NOMO-1 treated with DMSO at 0.1 percent for 48 hours (cell line): ENCODE measurements at regions not wholly inside any gene's neighbourhood (a gene's known extent, or its start where the extent isn't known, plus 50 kb on each side); places are given as distances from the start of the nearest gene placed in this dataset.
"Not testable (repeated sequence)": the region's sequence is repeated elsewhere in the genome, so short reads cannot be mapped to it uniquely, and the experiment has no call there.

Experiments used
- DNase-seq: peaks from one replicate; lab custom pipeline; 2025; ENCODE audit not compliant: unreplicated experiment; lab: John Stamatoyannopoulos, UW

DNA sequence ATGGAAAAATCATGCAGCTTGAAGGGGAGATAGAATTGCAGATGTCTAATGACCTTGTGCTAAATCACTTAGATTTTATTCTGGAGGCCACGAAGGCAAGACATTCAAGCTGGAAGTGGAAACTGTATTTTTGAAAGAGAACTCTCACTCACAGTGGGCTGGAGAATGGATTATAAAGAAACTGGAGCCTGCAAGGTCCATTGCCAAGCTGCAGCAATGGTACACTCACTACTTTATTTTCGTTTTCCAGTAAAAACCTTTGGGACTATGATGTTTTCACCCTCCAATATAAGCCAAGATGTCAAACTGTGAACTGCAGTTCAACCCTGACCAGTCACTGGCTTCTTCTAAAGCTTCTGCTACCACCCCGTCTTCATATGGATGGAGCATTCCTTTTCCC lies 62.0 kb downstream of the SKIDA1 start:
- no peak for DNase-seq

DNA sequence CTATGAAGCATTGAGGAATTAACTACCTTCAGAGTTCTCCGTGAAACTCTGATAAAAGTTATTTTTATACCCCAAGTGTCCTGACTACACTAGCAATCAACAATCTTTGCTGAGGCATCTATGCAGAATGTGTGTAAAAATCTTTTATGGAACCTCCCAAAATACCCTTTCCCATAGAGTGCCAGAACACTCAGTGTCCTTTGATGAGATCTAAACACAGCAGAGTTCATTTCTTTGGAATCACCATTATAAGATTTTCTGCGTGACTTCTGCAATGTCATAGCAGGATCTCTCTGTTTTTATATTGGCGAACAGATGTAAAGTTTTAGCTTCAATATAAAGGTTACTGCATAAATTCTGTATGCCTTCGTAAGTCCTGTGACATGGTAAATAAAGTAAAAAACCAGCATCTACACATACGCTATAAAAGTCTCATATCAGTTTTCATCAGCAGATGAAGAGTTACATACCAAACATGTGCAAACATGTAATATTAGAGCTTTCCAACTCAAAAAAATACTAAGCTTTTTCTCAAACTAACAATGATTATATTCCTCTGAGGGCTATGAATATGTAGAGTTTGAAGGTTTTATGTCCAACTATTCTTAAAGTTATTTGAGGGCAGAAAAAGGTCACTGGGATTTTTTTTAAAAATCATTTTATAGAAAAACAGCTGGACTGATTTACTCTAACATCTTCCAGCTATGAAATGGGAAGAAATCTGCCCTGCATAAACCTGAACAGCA lies 67.2 kb downstream of the SKIDA1 start:
- no peak for DNase-seq

DNA sequence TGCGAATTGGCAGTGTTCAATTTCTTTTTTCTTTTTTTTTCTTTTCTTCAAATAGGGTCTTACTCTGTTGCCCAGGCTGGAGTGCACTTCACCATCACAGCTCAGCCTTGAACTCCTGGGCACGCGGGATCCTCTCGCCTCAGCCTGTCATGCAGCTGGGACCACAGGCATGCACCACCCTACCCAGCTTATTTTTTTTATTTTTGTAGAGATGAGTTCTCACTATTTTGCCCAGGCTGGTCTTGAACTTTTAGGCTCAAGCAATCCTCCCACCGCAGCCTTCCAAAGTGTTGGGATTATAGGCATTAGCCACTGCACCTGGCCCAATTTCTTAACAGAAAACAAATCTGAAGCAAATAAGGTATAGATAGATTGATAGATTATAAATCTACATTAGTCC lies 69.3 kb downstream of the SKIDA1 start:
- DNase-seq: no peak

DNA sequence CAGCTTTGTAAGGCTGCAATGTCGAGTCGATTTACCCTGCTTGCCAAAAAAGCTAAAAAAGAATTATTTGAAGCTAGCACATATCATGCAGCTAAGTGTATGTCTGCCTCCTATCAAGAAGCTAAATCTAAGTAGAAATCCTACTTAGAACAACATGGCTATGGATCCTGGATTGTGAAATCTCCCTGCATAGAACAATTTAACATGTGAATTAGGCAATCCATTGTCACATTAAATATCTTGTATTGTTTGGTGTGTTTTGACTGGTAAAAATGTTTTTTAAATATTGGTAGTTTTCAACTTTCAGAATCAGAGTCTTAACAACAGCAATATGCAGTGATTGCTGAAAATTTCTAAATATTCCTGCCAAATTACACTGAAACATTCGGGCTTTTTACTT lies 73.3 kb downstream of the SKIDA1 start:
- no peak for DNase-seq

DNA sequence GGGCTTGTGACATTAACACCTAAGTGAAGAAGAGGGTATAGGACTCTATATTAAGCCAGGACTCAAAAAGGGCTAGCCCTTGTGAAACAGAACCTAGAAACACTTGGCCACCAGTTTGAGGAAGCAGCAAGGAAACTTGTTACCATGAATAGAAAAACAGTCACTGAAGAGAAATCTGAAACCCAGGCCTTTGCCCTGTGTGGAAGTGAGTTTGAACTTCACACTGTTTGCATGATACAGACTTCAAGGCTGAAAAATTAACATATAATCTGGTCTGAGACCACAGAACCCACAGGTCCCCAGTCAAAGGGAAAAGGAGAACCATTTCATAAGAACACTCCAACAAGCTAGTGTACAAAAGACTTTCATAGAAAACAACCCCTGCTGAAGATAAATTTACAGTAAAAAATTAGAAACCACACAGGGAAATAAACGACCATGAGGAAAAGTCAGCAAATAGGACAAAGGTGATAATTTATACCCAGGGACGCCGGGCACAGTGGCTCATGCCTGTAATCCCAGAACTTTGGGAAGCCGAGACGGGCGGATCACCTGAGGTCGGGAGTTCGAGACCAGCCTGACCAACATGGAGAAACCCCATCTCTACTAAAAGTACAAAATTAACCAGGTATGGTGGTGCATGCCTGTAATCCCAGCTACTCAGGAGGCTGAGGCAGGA lies 76.1 kb downstream of the SKIDA1 start:
- DNase-seq: peak; percentile 98

DNA sequence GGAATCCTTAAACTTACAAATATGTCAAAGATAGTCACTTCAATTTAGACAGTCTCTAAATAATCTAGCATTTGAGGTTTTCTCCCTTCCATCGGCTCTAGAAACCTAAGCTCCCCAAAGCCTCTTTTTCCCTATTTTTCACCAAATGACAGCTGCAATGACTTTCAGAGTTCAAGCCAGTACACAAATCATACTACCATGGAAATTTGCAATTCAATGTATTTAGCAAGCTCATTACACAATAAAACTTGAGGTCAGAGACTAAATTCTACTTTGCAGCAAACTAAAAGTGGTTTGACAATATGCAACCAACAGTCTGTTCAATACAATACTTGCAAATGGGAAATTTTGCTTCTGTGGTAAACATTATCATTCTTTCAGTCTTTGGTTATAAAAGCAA lies 80.3 kb downstream of the SKIDA1 start:
- DNase-seq: peak; percentile 40

DNA sequence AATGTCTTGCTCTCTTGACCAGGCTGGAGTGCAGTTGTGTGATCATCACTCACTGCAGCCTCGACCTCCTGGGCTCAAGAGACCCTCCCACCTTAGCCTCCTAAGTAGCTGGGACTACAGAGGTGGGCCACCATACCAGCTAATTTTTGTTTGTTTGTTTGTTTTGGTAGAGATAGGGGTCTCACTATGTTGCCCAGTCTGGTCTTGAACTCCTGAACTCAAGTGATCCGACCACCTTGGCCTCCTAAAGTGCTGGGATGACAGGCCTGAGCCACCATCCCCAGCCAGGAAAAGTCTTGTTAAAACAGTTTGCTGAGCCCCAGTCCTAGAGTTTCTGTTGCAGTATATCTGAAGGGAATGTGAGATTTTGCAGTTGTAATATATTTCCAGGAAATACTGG lies 83.9 kb downstream of the SKIDA1 start:
- DNase-seq: no peak

DNA sequence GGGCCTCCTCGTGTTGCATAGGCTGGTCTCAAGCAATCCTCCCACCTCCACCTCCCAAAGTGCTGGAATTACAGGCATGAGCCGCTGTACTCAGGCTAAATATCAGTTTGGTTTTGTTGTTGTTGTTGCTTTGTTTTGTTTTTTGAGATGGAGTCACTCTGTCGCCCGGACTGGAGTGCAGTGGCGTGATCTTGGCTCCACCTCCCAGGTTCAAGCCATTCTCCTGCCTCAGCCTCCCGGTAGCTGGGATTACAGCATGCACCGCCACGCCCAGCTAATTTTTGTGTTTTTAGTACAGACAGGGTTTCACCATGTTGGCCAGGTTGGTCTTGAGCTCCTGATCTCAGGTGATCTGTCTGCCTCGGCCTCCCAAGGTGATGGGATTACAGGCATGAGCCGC lies 86.6 kb downstream of the SKIDA1 start:
- not testable (repeated sequence) for DNase-seq

DNA sequence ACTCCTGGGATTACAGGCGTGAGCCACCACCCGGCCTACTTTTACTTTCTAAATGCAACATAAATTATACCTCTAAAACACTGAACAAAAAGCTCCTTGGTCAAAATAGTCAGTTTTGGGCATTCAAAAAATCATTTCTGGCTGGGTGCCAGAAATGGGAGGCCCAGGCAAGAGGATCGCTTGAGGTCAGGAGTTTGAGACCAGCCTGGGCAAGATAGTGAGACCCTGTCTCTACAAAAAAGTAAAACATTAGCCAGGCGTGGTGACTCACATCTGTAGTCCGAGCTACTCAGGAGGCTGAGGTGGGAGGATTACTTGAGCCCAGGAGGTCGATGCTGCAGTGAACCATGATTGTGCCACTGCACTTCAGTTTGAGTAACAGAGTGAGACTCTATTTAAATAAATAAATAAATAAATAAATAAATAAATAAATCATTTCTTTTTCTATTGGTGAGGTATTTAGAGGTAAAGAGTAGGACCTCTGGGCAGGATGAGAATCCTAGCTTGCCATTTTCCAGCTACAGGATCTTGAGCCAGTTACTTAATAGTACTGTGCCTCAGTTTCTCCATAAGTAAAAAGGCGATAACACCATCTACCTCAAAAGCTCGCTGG lies 87.6 kb downstream of the SKIDA1 start:
- DNase-seq: no peak

DNA sequence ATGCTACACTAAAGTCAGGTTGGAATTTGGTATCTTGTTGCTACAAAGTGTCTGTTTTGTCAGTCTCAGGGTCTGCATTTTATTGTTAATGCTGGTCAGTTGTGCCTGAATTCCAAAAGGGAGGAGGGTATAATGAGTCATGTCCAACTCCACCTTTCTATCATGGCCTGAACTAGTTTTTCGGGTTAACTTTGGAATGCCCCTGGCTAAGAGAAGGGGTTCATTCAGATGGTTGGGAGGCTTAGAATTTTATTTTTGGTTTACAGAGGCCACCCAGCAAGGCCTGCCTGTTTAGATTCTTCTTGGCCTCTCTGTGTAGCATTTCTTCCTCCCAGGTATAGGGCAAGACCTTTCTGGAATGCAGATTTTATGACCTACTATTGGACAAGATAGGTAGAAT lies 93.2 kb downstream of the SKIDA1 start:
- no peak for DNase-seq

DNA sequence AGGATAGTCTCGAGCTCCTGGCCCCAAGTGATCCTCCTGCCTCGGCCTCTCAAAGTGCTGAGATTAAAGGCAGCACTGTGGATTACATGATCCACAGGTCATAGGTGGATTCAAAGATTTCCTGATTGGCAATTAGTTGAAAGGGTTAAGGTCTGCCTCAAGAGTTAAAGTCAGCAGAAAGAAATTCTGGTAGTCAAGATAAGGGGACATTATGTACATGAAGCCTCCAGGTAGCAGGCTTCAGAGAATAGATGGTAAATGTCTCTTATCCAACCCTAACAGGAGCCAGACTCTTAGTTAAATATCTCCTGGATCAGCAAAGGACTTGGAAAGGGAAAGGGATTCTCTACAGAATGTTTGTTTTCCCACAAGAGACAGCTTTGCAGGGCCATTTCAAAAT lies 93.7 kb downstream of the SKIDA1 start:
- DNase-seq: no peak

DNA sequence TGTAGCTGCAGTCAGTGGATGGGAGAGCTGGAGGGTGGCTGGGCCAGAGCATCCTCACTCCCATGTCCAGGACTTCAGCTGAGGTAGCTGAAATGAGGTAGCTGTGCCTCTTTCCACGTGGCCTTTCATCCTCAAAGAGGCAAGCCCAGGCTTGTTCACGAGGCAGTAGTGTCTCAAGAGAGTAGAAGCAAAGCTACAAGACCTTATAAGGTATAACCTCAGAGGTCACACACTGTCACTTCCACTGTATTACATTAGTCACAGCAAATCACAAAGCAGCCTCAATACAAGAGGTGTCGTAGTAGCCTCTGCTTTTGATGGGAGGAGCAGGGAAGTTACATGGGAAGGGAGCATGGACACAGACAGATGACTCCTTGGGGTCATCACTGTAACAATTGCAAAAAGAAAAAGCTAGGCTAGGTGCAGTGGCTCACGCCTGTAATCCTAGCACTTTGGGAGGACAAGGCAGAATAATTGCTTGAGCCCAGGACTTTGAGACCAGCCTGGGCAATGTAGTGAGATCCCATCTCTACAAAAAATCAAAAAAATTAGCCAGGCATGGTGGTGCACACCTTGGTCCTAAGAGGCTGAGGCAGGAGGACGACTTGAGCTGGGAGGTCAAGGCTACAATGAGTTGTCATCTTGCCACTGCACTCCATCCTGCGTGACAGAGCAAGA lies 97.5 kb downstream of the SKIDA1 start:
- peak; percentile 49 for DNase-seq

DNA sequence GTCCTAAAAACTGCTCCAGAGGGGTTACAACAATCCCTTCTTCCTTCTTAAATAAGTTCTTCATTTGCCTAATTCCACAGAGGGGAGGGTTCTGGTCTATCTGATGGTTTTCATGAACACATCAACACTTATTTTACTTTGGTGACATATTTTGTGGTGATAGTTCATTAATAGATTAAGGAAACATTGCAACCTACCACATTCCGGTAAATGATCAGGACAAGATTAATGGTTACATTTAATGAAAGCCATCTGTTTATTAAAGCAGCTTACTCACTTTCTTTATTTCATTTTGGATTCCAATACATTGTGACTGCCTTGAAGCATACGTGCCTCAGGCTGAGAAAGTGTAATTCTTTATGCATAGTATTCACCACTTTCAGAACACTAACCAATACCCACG lies 101.0 kb downstream of the SKIDA1 start:
- no peak for DNase-seq

DNA sequence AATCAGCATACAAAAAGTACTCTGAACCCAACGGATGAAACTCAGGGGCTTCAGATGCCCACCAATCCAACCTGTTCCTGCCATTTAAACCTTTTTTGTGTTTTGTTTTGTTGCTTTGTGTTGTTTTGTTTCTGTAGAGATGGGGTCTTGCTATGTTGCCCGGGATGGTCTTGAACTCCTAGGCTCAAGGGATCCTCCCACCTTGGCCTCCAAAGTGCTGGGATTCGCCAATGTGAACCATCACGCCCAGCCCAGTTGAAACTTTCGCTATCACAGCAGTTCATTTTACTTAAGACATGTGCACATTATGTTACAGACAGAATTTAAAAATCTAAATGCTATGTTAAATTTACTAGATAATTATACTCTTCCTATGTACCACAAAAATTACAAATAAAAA lies 101.6 kb downstream of the SKIDA1 start:
- DNase-seq: no peak

DNA sequence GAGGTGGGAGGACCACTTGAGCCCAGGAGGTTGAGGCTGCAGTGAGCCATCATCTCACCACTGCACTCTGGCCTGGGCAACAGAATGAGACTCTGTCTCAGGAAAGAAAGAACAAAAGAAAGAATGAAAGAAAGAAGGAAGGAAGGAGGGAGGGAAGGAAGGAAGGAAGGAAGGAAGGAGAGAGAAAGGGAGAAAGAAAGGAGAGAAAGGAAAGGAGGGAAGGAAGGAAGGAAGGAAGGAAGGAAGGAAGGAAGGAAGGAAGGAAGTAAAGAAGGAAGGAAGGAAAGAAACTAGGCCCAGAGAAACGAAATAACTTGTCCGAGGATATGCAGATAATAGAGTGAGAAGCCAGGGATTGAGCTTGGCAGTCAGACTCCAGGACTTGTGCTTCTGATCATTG lies 102.1 kb downstream of the SKIDA1 start:
- DNase-seq: no peak

DNA sequence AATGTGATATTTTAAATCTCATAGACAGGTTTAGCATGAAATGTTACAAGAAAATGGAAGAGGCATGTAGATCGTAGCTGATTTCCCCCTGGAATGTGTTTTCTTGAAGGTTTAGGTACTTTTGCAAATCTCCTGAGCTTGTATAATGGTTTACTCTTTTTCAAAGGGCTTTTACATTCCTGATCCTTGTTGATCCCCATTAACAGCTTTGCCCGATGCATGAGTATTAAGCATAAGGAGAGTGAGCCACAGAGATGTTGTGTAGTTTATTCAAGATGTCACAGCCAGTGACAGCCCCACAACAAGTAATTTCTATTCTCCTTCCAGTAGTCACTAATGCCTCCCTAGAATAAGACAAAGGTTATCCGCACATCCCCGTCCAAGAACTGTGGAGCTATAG lies 103.7 kb downstream of the SKIDA1 start:
- no peak for DNase-seq

DNA sequence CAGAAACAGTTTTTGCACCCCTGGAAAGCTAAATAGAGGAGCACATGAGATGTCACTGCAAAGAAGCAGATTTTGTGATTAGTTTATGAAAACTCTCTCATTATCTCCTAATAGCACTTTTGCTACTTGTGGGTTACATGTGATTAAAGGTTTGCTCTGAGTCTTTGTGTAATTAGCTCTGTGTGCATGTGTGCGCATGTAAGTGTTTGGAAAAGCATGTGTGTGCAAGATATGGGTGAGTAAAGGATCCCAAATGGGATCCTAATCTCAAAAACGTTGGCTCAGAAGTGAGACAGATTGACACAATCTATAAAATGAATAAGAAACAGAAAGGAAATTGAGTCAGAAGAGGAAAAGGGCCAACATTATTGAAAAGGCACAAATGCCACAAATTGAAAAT lies 104.5 kb downstream of the SKIDA1 start:
- no peak for DNase-seq

DNA sequence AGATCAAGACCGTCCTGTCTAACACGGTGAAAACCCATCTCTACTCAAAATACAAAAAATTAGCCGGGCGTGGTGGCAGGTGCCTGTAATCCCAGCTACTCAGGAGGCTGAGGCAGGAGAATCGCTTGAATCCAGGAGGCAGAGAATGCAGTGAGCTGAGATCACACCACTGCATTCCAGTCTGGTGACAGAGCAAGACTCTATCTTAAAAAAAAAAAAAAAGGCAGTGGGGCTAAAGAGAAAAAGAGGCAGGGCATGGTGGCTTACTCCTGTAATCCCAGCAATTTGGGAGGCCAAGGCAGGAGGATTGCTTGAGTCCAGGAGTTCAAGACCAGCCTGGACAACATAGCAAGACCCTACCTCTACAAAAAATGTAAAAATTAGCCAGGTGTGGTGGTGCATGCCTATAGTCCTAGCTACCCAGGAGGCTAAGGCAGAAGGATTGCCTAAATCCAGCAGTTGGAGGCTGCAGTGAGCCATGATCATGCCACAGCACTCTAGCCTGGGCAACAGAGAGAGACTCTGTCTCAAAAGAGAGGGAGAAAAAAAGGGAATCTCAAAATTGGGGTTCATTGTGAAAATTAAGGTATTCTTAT lies 106.4 kb downstream of the SKIDA1 start:
- not testable (repeated sequence) for DNase-seq

DNA sequence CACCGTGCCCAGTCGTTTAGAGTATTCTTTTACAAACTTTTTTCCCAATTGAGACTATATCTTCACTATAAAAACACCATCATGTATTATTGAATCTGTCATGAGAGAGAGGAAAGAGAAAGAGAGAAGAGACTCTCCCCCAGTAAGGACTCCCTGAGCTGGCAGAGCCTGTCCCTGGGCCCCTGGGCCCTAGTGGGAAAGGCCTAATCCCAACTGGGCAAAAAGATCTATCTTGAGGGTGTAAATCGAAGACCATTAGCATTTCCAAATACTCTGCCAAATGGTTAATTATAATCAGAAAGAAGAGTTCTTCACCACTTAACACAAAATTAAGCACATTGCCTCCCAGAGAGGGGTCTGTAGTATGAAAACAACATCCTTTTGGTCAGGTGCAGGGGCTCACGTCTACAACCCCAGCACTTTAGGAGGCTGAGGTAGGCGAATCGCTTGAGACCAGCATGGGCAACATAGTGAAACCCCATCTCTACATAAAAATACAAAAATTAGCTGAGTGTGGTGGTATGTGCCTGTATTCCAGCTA lies 108.2 kb downstream of the SKIDA1 start:
- DNase-seq: no peak

DNA sequence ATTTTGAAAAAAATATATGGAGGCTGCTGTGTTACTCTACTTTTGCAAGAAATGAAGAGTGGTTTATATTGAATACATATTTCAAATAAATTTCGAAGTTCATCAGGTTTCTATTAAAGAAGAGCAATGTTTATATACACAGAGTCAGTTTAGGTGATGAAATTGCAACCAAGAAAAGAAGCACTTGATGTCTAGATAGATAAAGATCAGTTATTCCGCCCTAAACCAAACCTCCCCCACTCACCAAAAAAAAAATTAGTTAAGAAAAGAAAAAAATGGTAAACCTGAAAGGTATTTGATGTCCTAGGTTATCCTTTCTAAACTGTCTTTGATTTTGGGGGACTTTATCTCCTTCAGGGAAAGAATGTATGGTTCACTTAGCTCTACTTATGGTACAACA lies 111.8 kb downstream of the SKIDA1 start:
- no peak for DNase-seq

DNA sequence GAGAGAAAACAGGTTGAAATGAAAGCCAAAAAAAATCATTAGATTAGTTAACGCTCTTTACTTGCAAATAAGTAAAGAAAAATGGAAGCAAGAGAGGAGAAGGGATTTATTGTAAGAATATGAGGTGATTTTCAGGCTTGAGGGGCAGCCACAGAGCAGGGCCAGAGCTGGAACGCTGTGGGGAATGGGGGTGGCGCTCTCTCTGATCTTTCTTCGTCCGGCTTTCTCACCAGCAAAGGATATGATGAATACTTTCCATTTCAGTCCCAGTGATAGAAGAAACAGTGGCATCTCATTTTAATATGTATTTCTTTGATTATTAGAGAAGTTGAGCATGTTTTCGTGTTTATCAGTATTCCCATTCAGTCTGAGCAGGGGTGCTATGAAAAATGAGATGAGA lies 112.2 kb downstream of the SKIDA1 start:
- no peak for DNase-seq
